ENCODE measurements at regions not wholly inside any gene's neighbourhood (a gene's known extent, or its start where the extent isn't known, plus 50 kb on each side); places are given as distances from the start of the nearest gene placed in this dataset.

GRCh38 chr2:20120569-20121416, 69.4 kb upstream of the LAPTM4A start:
- TF ChIP-seq ELF4 (CRISPR knock-in tag; IDR thresholded peaks at IDR 0.05; ENCODE audit: low read depth) (no peak), CTCF (IDR thresholded peaks at IDR 0.05) (no peak), ATF1 (CRISPR knock-in tag; IDR thresholded peaks at IDR 0.05) (no peak), GABPB1 (CRISPR knock-in tag; IDR thresholded peaks at IDR 0.05) (no peak)
